ENCODE measurements at regions not wholly inside any gene's neighbourhood (a gene's known extent, or its start where the extent isn't known, plus 50 kb on each side); places are given as distances from the start of the nearest gene placed in this dataset.
"Not testable (repeated sequence)": the region's sequence is repeated elsewhere in the genome, so short reads cannot be mapped to it uniquely, and the experiment has no call there.

DNA sequence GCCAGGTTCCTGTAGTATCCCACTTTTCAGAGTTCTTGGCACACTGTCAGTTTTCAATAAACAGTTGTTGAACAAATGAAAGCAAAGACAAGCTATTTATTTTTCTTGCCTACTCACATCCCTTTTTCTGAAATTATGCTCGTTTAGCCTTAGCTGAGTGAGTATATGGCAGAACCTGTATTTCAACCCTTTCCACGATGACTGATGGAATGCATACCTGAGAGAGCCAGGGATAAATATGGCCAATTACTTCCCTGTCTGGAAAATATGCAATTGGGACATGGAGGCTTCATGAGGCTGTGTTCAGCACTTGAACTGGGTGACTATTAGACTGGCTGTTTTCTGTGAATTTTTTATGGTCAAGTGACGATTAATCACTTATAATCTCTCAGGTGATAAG is 144.5 kb upstream of the POT1 start:
- TF ChIP-seq, protein P1, sequence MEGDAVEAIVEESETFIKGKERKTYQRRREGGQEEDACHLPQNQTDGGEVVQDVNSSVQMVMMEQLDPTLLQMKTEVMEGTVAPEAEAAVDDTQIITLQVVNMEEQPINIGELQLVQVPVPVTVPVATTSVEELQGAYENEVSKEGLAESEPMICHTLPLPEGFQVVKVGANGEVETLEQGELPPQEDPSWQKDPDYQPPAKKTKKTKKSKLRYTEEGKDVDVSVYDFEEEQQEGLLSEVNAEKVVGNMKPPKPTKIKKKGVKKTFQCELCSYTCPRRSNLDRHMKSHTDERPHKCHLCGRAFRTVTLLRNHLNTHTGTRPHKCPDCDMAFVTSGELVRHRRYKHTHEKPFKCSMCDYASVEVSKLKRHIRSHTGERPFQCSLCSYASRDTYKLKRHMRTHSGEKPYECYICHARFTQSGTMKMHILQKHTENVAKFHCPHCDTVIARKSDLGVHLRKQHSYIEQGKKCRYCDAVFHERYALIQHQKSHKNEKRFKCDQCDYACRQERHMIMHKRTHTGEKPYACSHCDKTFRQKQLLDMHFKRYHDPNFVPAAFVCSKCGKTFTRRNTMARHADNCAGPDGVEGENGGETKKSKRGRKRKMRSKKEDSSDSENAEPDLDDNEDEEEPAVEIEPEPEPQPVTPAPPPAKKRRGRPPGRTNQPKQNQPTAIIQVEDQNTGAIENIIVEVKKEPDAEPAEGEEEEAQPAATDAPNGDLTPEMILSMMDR (IDR thresholded peaks at IDR 0.05; ENCODE audit: insufficient read depth, low read depth, low read length): no peak
- Histone ChIP-seq H3K27me3 (ENCODE audit: control insufficient read depth, insufficient read depth, low read length) (no peaks in the 10 kb centered on the region), H3K36me3 (ENCODE audit: control insufficient read depth, insufficient read depth, low read length) (no peaks in the 10 kb centered on the region), H3K4me3 (ENCODE audit: low read depth, low read length) (no peak overlapping the region)
- DNase-seq (ENCODE audit: low read depth): no peak
- ChIA-PET POLR2A (no interaction called here), CTCF (no interaction called here)

DNA sequence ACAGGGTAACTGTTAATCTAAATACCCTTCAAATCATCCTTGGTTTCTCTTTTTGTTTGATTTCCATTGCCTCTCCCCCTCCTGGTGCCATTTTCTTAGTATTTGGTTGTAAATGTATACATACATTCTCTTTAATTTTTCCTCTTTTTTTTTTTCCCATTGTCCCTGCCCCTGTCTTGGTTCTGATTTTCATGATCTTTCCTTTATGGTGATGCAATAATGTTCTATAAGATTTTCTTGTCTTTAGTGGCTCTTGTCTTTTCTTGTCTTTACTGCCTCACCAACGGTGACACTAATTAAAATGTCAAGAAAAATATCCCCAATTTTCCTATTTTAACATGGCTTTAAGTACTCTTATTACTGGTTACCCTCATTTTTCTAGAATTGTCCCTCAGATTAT is 135.9 kb upstream of the POT1 start:
- TF ChIP-seq, protein P1 (IDR thresholded peaks at IDR 0.05; ENCODE audit: insufficient read depth, low read depth, low read length): no peak
- DNase-seq (ENCODE audit: low read depth): no peak
- Histone ChIP-seq H3K36me3 (ENCODE audit: control insufficient read depth, insufficient read depth, low read length) (no peaks in the 10 kb centered on the region), H3K27me3 (ENCODE audit: control insufficient read depth, insufficient read depth, low read length) (no peaks in the 10 kb centered on the region), H3K4me3 (ENCODE audit: low read depth, low read length) (no peak overlapping the region)
- CTCF ChIA-PET: no interaction called here
- POLR2A ChIA-PET: no interaction called here

DNA sequence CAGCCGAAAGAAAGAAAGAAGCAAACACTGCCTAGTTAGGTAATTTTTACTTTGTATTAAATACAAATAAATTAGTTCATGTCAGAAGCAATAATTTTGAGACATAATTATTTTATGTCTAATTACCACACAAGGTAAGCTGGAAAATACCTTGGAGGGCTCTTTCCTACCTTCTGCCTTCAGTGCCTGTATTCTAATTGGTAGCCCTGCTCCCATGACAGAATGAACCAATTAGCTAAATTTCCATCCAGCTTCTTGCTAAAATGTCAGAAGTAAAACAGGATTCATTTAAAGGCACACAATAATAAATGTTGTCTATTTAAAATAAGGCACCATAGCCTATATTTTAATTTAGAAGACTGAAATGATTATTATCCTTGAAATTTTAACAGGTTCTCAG is 135.4 kb upstream of the POT1 start:
- no peak for DNase-seq (ENCODE audit: low read depth)
- TF ChIP-seq, protein P1 (IDR thresholded peaks at IDR 0.05; ENCODE audit: insufficient read depth, low read depth, low read length): no peak
- POLR2A ChIA-PET: no interaction called here
- CTCF ChIA-PET: no interaction called here
- Histone ChIP-seq H3K27me3 (ENCODE audit: control insufficient read depth, insufficient read depth, low read length) (no peaks in the 10 kb centered on the region), H3K4me3 (ENCODE audit: low read depth, low read length) (no peak overlapping the region), H3K36me3 (ENCODE audit: control insufficient read depth, insufficient read depth, low read length) (no peaks in the 10 kb centered on the region)

DNA sequence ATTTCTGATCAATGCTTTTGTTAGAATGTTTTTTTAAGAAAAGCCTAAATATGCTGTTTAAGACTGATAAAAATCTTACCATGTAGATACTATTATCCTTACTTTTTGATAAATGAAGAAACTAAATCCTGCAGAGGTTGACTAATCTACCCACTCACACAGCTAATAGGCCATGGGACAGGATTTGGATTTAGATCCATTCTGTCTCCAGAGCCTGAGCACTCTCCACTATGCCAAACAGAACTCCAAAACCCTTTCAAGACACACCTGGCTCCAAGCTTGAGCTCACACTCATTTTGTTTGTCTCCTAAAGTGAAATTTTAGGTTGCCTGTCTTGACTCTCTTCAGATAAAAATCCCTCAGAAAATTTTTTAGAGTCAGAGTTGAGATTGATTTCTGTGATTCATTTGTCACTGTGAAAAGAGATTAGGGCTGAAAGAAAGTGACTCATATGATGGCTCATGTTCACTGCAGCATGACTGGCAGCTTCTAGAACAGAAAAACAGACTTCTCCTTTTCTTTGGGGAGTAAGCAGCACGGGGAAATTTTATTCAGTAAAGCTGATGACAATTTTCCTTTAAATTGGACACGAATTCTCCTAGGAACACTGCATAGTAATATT is 132.3 kb upstream of the POT1 start:
- CTCF ChIA-PET: no interaction called here
- H3K27me3 ChIP-seq (ENCODE audit: control insufficient read depth, insufficient read depth, low read length): no peaks in the 10 kb centered on the region
- no peak for DNase-seq (ENCODE audit: low read depth)
- POLR2A ChIA-PET: no interaction called here
- no peak overlapping the region for H3K4me3 ChIP-seq (ENCODE audit: low read depth, low read length)
- no peaks in the 10 kb centered on the region for H3K36me3 ChIP-seq (ENCODE audit: control insufficient read depth, insufficient read depth, low read length)
- TF ChIP-seq, protein P1 (IDR thresholded peaks at IDR 0.05; ENCODE audit: insufficient read depth, low read depth, low read length): no peak

DNA sequence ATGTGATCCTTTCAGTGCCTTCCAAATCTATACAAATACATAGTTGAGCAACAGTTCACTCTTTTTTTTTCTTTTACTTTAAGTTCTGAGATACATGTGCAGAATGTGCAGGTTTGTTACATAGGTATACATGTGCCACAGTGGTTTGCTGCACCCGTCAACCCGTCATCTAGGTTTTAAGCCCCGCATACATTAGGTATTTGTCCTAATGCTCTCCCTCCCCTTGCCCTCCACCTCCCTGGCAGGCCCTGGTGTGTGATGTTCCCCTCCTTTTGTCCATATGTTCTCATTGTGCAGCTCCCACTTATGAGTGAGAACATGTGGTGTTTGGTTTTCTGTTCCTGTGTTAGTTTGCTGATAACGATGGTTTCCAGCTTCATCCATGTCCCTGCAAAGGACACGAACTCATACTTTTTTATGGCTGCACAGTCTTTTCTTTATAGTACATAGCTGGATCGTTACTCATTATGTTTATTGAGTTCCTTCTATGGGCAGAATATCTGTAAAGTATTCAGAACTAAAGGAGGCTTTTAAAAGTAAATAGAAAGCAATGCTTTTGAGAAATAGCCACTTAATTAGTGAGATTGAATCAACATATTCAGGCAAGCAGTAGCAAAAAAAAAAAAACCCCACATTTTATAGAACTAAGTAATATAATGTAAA is 131.6 kb upstream of the POT1 start:
- DNase-seq (ENCODE audit: low read depth); CTCF ChIA-PET; H3K4me3 ChIP-seq (ENCODE audit: low read depth, low read length); POLR2A ChIA-PET; H3K36me3 ChIP-seq (ENCODE audit: control insufficient read depth, insufficient read depth, low read length); H3K27me3 ChIP-seq (ENCODE audit: control insufficient read depth, insufficient read depth, low read length): not testable (repeated sequence)
